Nephron (organoid): ENCODE measurements at regions not wholly inside any gene's neighbourhood (a gene's known extent, or its start where the extent isn't known, plus 50 kb on each side); places are given as distances from the start of the nearest gene placed in this dataset.

Experiments used
- H3K27ac Mint-ChIP-seq, 3 experiments: 2 replicates each; pipeline ENCODE4 v1.8.0; 2020; ENCODE audit warnings: mixed read lengths in 3 of 3, mild to moderate bottlenecking in 2 of 3, moderate library complexity in 1 of 3
- H3K27me3 Mint-ChIP-seq: 2 replicates; pipeline ENCODE4 v1.8.0; 2021; ENCODE audit warnings: low read depth, mild to moderate bottlenecking, moderate library complexity, mixed read lengths
- H3K36me3 Mint-ChIP-seq: 2 replicates; pipeline ENCODE4 v1.8.0; 2020; ENCODE audit warnings: low read depth, mixed read lengths
- H3K4me1 Mint-ChIP-seq: 2 replicates; pipeline ENCODE4 v1.8.0; 2020; ENCODE audit warnings: mixed read lengths
- H3K4me3 Mint-ChIP-seq, 3 experiments: 2 replicates each; pipeline ENCODE4 v1.8.0; 2020; ENCODE audit warnings: mild to moderate bottlenecking in 3 of 3, mixed read lengths in 3 of 3, moderate library complexity in 2 of 3
- H3K9me3 Mint-ChIP-seq: 2 replicates; pipeline ENCODE4 v1.8.0; 2020; ENCODE audit warnings: mixed read lengths
- TF ChIP-seq, protein P1 (sequence below), 3 experiments: fragments of 200-600 bp; sonication (generic); IDR thresholded peaks; one replicate each; pipeline ENCODE4 v1.5.0; 2021; ENCODE audit warnings: antibody characterized with exemption in 3 of 3; ENCODE audit not compliant: unreplicated experiment in 3 of 3

DNA sequence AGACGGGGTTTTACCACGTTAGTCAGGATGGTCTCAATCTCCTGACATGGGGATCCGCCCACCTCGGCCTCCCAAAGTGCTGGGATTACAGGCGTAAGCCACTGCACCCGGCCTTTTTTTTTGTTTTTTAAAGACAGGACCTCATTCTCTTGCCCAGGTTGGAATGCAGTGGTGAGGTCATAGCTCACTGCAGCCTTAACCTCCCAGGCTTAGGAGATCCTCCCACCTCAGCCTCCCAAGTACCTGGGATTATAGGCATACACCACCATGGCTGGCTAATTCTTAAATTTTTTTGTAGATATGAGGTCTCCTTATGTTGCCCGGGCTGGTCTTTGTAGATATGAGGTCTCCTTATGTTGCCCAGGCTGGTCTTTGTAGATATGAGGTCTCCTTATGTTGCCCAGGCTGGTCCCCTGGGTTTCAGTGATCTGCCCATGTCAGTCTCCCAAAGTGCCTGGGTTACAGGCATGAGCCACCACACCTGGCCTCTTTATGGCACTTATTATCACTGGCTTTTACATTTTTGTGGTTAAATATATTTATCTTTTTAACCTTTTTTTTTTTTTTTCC lies 82.3 kb upstream of the RNU6-1 start:
- peaks cover 4% of the 10 kb centered on the region for H3K27me3 Mint-ChIP-seq
- no peak overlapping the region for H3K27ac Mint-ChIP-seq
- no peaks in the 10 kb centered on the region for H3K36me3 Mint-ChIP-seq
- peaks cover 41% of the 10 kb centered on the region for H3K4me1 Mint-ChIP-seq
- H3K4me3 Mint-ChIP-seq, result no peak overlapping the region
- TF ChIP-seq, protein P1, sequence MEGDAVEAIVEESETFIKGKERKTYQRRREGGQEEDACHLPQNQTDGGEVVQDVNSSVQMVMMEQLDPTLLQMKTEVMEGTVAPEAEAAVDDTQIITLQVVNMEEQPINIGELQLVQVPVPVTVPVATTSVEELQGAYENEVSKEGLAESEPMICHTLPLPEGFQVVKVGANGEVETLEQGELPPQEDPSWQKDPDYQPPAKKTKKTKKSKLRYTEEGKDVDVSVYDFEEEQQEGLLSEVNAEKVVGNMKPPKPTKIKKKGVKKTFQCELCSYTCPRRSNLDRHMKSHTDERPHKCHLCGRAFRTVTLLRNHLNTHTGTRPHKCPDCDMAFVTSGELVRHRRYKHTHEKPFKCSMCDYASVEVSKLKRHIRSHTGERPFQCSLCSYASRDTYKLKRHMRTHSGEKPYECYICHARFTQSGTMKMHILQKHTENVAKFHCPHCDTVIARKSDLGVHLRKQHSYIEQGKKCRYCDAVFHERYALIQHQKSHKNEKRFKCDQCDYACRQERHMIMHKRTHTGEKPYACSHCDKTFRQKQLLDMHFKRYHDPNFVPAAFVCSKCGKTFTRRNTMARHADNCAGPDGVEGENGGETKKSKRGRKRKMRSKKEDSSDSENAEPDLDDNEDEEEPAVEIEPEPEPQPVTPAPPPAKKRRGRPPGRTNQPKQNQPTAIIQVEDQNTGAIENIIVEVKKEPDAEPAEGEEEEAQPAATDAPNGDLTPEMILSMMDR (IDR thresholded peaks at IDR 0.05; ENCODE audit: unreplicated experiment in 3 of 3), result no peak
- H3K9me3 Mint-ChIP-seq, result no peaks in the 10 kb centered on the region

DNA sequence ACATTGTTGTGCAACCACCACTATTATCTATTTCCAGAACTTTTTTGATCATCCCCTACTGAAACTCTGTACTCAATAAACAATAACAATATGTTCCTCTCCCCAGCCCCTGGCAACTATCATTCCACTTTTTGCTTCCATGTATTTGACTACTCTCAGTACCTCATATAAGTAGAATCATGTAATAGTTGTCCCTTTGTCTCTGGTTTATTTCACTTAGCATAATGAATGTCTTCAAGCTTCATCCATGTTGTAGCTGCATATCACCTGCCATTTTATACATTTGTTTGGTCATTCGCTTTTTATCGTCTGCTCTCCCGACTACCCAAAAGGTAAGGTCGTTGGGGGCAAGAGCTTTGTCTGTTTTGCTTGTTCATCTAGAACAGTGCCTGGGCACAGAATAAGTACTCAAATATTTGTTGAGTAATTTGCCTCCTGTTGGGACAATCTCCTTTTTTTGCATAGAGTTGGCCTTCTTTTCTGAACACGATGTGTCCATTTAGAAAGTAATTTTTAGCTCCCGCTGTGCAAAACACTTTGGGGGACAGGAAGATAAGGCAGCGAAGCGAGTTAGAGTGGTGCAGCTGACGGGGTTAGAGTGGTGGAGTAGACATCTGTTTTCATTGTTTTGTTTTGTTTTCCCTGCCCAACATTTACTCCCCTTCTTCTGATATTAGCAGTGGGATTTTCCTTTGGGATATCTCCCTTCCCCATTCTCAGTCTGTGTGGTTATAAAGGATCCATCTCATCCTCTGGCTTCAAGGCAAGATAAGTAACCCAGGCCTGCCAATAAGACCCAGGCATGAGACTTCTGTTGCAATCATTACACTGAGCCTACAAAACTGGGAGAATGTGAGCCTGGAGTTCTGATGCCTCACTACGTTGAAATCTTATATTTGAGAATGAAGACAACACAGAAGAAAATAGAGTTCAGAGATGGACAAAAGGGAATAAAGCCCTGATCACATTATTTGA lies 83.4 kb upstream of the RNU6-1 start:
- Mint-ChIP-seq H3K36me3 (no peaks in the 10 kb centered on the region), H3K27me3 (peaks cover 4% of the 10 kb centered on the region), H3K4me1 (peaks cover 40% of the 10 kb centered on the region), H3K9me3 (no peaks in the 10 kb centered on the region), H3K27ac (peak overlapping the region in 2 of 3 experiments; percentile 4 to 52), H3K4me3 (no peak overlapping the region)
- TF ChIP-seq, protein P1 (IDR thresholded peaks at IDR 0.05; ENCODE audit: unreplicated experiment in 3 of 3), result no peak

GRCh38 chr15:67924359-67924974 lies 84.6 kb upstream of the RNU6-1 start:
- H3K27ac Mint-ChIP-seq, result peak overlapping the region in 2 of 3 experiments; percentile 52 to 84
- H3K4me3 Mint-ChIP-seq, result no peak overlapping the region
- no peaks in the 10 kb centered on the region for H3K9me3 Mint-ChIP-seq
- H3K4me1 Mint-ChIP-seq, result peaks cover 43% of the 10 kb centered on the region
- H3K27me3 Mint-ChIP-seq, result peaks cover 4% of the 10 kb centered on the region
- TF ChIP-seq, protein P1 (IDR thresholded peaks at IDR 0.05; ENCODE audit: unreplicated experiment in 3 of 3), result no peak
- no peaks in the 10 kb centered on the region for H3K36me3 Mint-ChIP-seq

- TF ChIP-seq, protein P1 (IDR thresholded peaks at IDR 0.05; ENCODE audit: unreplicated experiment in 3 of 3), result no peak
- H3K4me3 Mint-ChIP-seq, result no peak overlapping the region
- no peaks in the 10 kb centered on the region for H3K36me3 Mint-ChIP-seq
- H3K9me3 Mint-ChIP-seq, result no peaks in the 10 kb centered on the region
- H3K27ac Mint-ChIP-seq, result peak overlapping the region in 2 of 3 experiments; percentile 48 to 52
- peaks cover 2% of the 10 kb centered on the region for H3K27me3 Mint-ChIP-seq
- H3K4me1 Mint-ChIP-seq, result peaks cover 48% of the 10 kb centered on the region
Observed at GRCh38 chr15:67925182-67925581, 85.3 kb upstream of the RNU6-1 start.

GRCh38 chr15:67927501-67928168 lies 87.8 kb upstream of the RNU6-1 start:
- Mint-ChIP-seq H3K4me1 (peaks cover 62% of the 10 kb centered on the region), H3K36me3 (no peaks in the 10 kb centered on the region), H3K27ac (peak overlapping the region; percentile 3 to 97 (median 91)), H3K4me3 (no peak overlapping the region), H3K27me3 (peaks cover 4% of the 10 kb centered on the region), H3K9me3 (no peaks in the 10 kb centered on the region)
- TF ChIP-seq, protein P1 (IDR thresholded peaks at IDR 0.05; ENCODE audit: unreplicated experiment in 3 of 3), result no peak
